NCI-H1105 (cell line): ENCODE measurements at regions not wholly inside any gene's neighbourhood (a gene's known extent, or its start where the extent isn't known, plus 50 kb on each side); places are given as distances from the start of the nearest gene placed in this dataset.

Source experiments
- DNase-seq: peaks from one replicate; lab custom pipeline; 2025; lab: John Stamatoyannopoulos, UW

GRCh38 chr5:56513141-56513540 is 280.0 kb upstream of the ANKRD55 start:
- no peak for DNase-seq

GRCh38 chr5:56512313-56512996 is 279.3 kb upstream of the ANKRD55 start:
- no peak for DNase-seq

GRCh38 chr5:56511326-56511841 is 278.3 kb upstream of the ANKRD55 start:
- no peak for DNase-seq

GRCh38 chr5:56508249-56508648 is 275.1 kb upstream of the ANKRD55 start:
- no peak for DNase-seq

DNA sequence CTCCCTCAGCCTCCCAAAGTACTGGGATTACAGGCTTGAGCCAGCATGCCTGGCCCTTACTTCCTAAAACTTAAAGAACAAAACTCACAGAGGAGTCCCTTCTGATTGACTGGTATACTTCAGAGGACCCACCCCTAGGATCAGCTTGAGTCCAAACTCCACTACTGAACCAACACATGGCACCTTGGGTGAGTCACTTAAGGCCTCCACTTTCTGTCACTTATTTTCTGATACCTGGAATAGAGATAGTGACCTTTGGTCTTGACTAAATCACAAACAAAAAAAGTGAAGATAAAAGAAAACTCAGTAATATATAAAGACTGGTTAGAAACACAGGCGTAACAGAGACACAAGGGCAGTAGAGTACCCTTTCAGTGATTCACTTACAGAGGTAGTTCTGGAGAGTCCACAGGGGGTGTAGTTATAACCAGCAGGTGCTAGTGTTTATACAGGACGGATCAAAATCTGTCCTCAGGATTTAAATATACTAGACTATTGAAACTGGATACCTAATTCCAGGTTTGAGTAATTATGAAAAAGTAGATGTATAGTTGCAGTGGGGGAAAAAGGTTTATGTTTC is 274.3 kb upstream of the ANKRD55 start:
- DNase-seq: no peak

DNA sequence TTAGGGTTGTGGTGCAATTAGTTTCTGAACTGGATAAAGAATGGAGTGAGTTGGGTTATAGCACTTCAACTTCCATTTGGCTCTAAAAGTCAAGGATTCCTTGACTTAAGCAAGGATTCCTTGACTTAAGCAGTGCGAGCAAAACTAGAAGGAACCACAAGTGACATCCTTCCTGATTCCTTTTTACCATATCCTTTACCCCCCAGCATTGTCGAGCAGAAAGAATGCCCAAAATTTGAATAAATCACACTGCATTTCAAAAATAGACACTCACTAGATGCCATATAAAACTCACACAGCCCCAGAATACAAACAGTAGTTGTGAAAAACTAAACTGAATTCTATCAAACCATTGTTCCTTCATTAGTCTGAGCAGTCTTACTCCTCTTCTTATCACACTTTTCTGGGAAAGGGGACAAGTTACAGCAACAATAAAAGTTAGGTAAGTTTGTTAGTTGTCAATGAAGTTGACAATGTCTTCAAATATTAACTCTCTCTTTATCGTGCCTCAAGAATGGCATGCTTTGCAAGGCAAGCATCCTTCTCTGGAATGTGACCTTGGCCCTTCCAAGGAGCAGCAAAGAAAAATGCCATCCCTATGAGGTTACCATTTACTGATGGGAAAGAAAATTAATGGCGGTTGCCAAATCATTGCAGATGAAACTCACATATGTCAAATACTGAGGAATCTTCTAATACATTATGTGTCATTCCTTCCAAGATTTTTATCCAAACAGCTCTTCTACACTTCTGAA is 273.3 kb upstream of the ANKRD55 start:
- DNase-seq: no peak

- no peak for DNase-seq
These were observed 270.8 kb upstream of the ANKRD55 start for GRCh38 chr5:56503929-56504328.

GRCh38 chr5:56501781-56502557 is 268.8 kb upstream of the ANKRD55 start:
- DNase-seq: no peak

GRCh38 chr5:56499901-56500300 is 266.8 kb upstream of the ANKRD55 start:
- no peak for DNase-seq

DNA sequence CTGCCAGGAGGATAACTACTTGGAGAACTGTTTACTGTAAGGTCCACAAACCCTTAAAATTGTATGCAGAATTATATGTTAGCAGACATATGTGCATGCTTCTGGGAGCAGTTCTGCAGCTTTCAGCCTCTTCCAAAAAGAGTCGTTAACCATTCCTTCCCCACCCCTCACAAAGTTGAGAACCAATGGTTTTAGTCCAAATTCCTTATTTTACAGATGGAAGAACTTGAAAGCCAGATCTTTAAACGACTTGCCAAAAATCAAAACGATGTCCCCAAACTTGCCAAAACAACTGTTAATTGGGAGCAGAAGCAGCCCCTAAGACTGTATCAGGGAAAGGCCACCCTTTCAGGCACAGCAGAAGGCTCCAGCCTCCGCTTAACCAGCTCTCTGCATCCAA is 266.4 kb upstream of the ANKRD55 start:
- no peak for DNase-seq

DNA sequence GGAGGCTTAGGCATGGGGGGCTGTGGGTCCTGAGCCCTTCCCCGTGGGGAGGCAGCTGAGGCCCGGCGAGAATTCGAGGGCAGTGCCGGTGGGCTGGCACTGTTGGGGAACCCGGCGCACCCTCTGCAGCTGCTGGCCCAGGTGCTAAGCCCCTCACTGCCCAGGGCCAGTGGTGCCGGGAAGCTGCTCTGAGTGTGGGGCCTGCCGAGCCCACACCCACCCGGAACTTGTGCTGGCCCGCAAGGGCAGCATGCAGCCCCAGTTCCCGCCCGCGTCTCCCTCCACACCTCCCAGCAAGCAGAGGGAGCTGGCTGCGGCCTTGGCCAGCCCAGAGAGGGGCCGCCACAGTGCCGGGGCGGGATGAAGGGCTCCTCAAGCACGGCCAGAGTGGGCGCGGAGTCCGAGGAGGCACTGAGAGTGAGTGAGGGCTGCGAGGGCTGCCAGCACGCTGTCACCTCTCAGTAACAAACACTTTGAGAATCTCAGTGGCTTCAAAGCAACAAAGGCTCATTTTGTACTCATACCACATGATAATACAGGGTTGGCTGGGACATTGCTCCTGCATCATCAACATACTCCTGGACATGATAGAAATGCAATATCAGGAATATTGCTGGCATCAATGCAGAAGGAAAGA is 265.7 kb upstream of the ANKRD55 start:
- DNase-seq: no peak

DNA sequence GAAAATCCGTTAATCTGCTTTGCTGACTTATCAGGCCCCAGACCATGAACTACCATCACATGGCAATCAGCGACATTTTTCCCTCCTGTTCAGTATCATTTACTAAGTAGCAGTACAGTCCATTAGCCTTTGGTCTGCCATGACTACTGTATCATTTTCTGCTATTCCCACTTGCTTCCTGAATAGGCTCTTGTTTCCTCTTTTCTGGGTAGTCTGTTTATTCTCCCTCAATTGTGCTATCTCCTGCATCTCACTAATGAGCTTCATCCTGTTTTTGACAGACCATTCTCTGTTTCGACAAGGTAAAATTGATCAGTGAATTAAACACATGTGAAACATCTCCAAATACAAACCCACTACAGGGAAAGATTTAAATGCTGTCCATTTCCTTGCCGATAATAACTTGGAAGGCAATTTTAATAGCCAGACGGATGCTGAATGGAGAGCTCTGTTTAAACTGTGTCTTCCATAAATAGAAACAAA is 263.5 kb upstream of the ANKRD55 start:
- no peak for DNase-seq

DNA sequence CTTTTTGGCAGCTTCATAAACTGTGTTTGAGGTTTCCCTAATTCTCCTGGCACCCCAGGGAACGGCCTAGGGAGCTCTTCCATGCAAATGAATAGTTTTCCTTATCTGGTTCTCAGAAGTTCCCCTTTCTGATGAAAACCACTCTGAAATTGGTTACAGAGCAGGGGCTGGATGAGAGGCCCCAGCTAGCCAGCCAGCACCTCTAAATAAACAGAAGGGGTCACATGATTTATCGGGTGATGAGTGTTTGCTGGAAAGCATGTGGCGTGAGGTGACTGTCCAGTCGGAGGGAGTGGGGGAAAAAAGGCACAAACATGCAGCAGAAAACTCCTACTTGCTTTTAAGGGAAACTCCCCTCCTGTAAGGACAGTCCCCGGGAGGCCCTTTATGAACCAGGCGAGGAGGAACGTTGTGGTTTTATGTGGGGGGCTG is 261.2 kb upstream of the ANKRD55 start:
- DNase-seq: no peak

GRCh38 chr5:56493766-56494165 is 260.6 kb upstream of the ANKRD55 start:
- no peak for DNase-seq

DNA sequence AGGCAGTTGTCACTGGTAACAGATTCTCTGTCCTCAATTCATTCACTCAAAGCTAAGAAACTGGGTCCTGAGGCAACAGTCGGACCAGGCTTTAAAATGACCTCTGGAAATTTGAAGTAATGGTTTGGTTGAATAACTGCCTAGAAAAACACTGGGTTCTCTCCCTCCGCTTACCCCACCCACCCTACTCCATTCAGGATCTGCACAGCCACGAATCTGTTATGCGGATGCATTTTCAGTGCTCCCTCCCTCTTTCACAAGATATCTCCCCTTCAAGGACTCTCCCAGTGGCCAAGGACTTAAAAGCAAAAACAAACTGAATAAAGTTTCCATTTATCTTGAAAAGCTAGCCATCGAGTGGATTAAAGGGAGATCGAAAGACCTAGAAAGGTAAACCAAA is 260.2 kb upstream of the ANKRD55 start:
- no peak for DNase-seq

DNA sequence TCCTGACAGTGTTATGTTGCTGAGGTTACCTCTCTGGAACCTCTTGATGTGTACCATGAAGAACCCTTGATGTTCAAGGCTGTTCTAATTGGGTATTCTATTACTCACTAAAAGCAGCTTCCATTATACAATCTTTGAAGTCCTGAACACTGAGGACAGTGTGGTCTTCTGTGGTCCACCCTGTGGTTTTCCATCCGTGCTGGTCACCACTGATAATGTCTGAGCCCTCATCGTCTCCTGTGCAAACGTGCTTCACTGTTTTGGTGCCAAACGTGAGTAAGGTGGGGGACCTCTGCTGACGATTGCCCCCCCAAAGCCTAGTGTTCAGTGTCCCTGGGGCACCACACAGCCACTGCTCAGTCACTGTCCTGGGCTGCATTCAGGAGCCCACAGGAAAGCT is 259.7 kb upstream of the ANKRD55 start:
- no peak for DNase-seq

- no peak for DNase-seq
These were observed 257.9 kb upstream of the ANKRD55 start for GRCh38 chr5:56490971-56491468.

DNA sequence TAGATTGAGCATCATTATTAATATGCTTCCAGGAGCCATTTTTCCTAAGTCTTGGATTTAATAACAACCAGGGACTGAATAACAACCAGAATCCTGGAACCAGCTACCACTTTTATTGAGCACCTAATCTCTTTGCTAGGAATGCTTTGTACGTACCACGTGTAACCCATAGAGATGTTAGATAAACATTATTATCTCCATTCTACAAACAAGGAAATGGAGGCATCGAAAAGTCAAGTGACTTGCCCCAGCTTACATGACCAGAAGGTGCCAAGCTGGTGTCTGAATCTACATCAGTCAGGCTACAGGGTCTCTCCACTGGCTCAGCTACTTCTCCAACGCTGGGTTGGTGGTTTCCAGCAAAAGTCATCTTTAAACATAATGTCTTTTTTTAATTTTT is 256.1 kb upstream of the ANKRD55 start:
- no peak for DNase-seq

DNA sequence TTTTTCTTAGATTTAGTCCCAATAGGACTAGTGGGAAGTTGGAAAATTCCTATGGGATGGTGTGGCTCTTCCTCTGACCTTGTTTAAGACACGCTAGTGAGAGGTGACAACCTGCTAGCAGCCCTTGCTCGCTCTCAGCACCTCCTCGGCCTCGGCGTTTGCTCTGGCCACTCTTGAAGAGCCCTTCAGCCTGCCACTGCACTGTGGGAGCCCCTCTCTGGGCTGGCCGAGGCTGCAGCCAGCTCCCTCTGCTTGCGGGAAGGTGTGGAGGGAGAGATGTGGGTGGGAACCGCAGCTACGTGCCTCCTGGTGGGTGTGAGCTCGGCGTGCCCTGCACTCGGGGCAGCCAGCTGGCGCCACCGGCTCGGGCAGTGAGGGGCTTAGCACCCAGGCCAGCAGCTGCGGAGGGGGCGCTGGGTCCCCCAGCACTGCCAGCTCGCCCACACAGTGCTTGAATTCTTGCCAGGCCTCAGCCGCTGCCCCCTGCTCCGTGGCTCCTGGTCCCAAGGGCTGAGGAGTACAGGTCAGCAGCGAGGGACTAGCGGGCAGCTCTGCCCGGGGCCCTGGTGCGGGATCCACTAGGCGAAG is 254.5 kb upstream of the ANKRD55 start:
- DNase-seq: no peak

DNA sequence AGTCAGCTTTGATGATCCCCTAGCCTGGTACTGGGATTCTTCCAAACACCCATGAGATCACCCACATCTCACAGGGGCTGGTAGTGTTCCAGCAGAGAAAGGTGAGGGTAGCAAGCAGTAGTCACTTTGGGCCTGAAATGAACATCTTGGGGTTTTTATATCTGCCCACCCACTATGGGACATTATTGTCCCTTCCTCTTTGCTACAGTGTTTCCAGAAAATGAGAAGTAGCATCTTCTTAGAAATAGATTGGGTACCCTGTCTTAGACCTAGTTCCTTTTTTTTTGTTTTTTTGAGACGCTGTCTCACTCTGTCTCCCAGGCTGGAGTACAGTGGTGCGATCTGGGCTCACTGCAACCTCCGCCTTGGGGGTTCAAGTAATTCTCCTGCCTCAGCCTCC is 249.2 kb upstream of the ANKRD55 start:
- no peak for DNase-seq
